ACC112 (cell line): ENCODE measurements at regions not wholly inside any gene's neighbourhood (a gene's known extent, or its start where the extent isn't known, plus 50 kb on each side); places are given as distances from the start of the nearest gene placed in this dataset.
"Not testable (repeated sequence)": the region's sequence is repeated elsewhere in the genome, so short reads cannot be mapped to it uniquely, and the experiment has no call there.

Experiments
- H2AFZ ChIP-seq: fragments of 200-600 bp; sonication (generic); one replicate; pipeline ENCODE4 v1.6.0; 2017; ENCODE audit warnings: antibody characterized with exemption, low read length; ENCODE audit not compliant: unreplicated experiment
- H3K27ac ChIP-seq: fragments of 200-600 bp; sonication (generic); 2 replicates; pipeline ENCODE4 v1.5.1; 2014; ENCODE audit warnings: low read depth, mild to moderate bottlenecking, antibody characterized with exemption, low read length, moderate library complexity
- H3K27me3 ChIP-seq: fragments of 200-600 bp; sonication (generic); 2 replicates; pipeline ENCODE4 v1.6.1; 2014; ENCODE audit warnings: mild to moderate bottlenecking, antibody characterized with exemption, low read length, moderate library complexity, mixed read lengths; ENCODE audit not compliant: insufficient read depth
- H3K36me3 ChIP-seq: fragments of 200-600 bp; sonication (generic); 2 replicates; pipeline ENCODE4 v1.6.1; 2016; ENCODE audit warnings: mild to moderate bottlenecking, antibody characterized with exemption, low read length, moderate library complexity, mixed read lengths; ENCODE audit not compliant: insufficient read depth
- H3K4me1 ChIP-seq: fragments of 200-600 bp; sonication (generic); one replicate; pipeline ENCODE4 v1.6.1; 2016; ENCODE audit warnings: low read length, mixed read lengths; ENCODE audit not compliant: insufficient read depth, unreplicated experiment, control insufficient read depth
- H3K4me3 ChIP-seq: fragments of 200-600 bp; sonication (generic); 2 replicates; pipeline ENCODE4 v1.5.1; 2014; ENCODE audit warnings: mild to moderate bottlenecking, low read depth, low read length
- H3K79me2 ChIP-seq: fragments of 200-600 bp; sonication (generic); one replicate; pipeline ENCODE4 v1.6.0; 2016; ENCODE audit warnings: low read length; ENCODE audit not compliant: control insufficient read depth, unreplicated experiment, insufficient read depth

GRCh38 chr5:101346447-101346846, 443.4 kb upstream of the ST8SIA4 start:
- Histone ChIP-seq H3K36me3 (no peaks in the 10 kb centered on the region), H2AFZ (no peak overlapping the region), H3K27ac (no peak overlapping the region), H3K4me3 (no peak overlapping the region), H3K79me2 (no peaks in the 10 kb centered on the region), H3K4me1 (no peaks in the 10 kb centered on the region), H3K27me3 (0 out of 2 replicates have a peak, but pooled peaks cover 5% of the 10 kb centered on the region)

GRCh38 chr5:101338226-101338625, 435.1 kb upstream of the ST8SIA4 start:
- no peak overlapping the region for H2AFZ ChIP-seq
- no peaks in the 10 kb centered on the region for H3K79me2 ChIP-seq
- no peaks in the 10 kb centered on the region for H3K36me3 ChIP-seq
- no peak overlapping the region for H3K4me3 ChIP-seq
- H3K27me3 ChIP-seq = no peaks in the 10 kb centered on the region
- H3K27ac ChIP-seq = no peak overlapping the region
- H3K4me1 ChIP-seq = no peaks in the 10 kb centered on the region

GRCh38 chr5:101327816-101328215, 424.7 kb upstream of the ST8SIA4 start:
- H3K4me3 ChIP-seq = no peak overlapping the region
- H3K36me3 ChIP-seq = no peaks in the 10 kb centered on the region
- H3K79me2 ChIP-seq = no peaks in the 10 kb centered on the region
- H2AFZ ChIP-seq = no peak overlapping the region
- H3K27me3 ChIP-seq = 0 out of 2 replicates have a peak, but pooled peaks cover 2% of the 10 kb centered on the region
- no peaks in the 10 kb centered on the region for H3K4me1 ChIP-seq
- no peak overlapping the region for H3K27ac ChIP-seq

GRCh38 chr5:101326766-101327165, 423.7 kb upstream of the ST8SIA4 start:
- Histone ChIP-seq H2AFZ (no peak overlapping the region), H3K4me1 (no peaks in the 10 kb centered on the region), H3K27me3 (no peaks in the 10 kb centered on the region), H3K4me3 (no peak overlapping the region), H3K79me2 (no peaks in the 10 kb centered on the region), H3K36me3 (no peaks in the 10 kb centered on the region), H3K27ac (no peak overlapping the region)

- not testable (repeated sequence) for H3K27me3 ChIP-seq, H2AFZ ChIP-seq, H3K36me3 ChIP-seq, H3K4me3 ChIP-seq, H3K79me2 ChIP-seq, H3K27ac ChIP-seq, H3K4me1 ChIP-seq
These were observed 413.3 kb upstream of the ST8SIA4 start for GRCh38 chr5:101316401-101316800.

GRCh38 chr5:101306391-101307137, 403.5 kb upstream of the ST8SIA4 start:
- H3K27me3 ChIP-seq = no peaks in the 10 kb centered on the region
- no peaks in the 10 kb centered on the region for H3K79me2 ChIP-seq
- no peaks in the 10 kb centered on the region for H3K4me1 ChIP-seq
- H3K36me3 ChIP-seq = no peaks in the 10 kb centered on the region
- H3K27ac ChIP-seq = no peak overlapping the region
- no peak overlapping the region for H2AFZ ChIP-seq
- no peak overlapping the region for H3K4me3 ChIP-seq

GRCh38 chr5:101296477-101296876, 393.4 kb upstream of the ST8SIA4 start:
- H3K79me2 ChIP-seq = no peaks in the 10 kb centered on the region
- H3K4me1 ChIP-seq = no peaks in the 10 kb centered on the region
- H3K27me3 ChIP-seq = no peaks in the 10 kb centered on the region
- H3K36me3 ChIP-seq = no peaks in the 10 kb centered on the region
- no peak overlapping the region for H2AFZ ChIP-seq
- H3K27ac ChIP-seq = no peak overlapping the region
- no peak overlapping the region for H3K4me3 ChIP-seq

GRCh38 chr5:101292199-101292598, 389.1 kb upstream of the ST8SIA4 start:
- Histone ChIP-seq H2AFZ (no peak overlapping the region), H3K4me1 (no peaks in the 10 kb centered on the region), H3K4me3 (no peak overlapping the region), H3K79me2 (no peaks in the 10 kb centered on the region), H3K27ac (no peak overlapping the region), H3K27me3 (no peaks in the 10 kb centered on the region), H3K36me3 (no peaks in the 10 kb centered on the region)

GRCh38 chr5:101290761-101291160, 387.7 kb upstream of the ST8SIA4 start:
- not testable (repeated sequence) for H3K4me3 ChIP-seq, H2AFZ ChIP-seq, H3K4me1 ChIP-seq, H3K36me3 ChIP-seq, H3K27me3 ChIP-seq, H3K27ac ChIP-seq, H3K79me2 ChIP-seq

GRCh38 chr5:101288633-101289032, 385.6 kb upstream of the ST8SIA4 start:
- Histone ChIP-seq H3K79me2 (no peaks in the 10 kb centered on the region), H2AFZ (no peak overlapping the region), H3K27ac (no peak overlapping the region), H3K4me3 (no peak overlapping the region), H3K4me1 (no peaks in the 10 kb centered on the region), H3K27me3 (no peaks in the 10 kb centered on the region), H3K36me3 (no peaks in the 10 kb centered on the region)

- H3K79me2 ChIP-seq = no peaks in the 10 kb centered on the region
- no peaks in the 10 kb centered on the region for H3K27me3 ChIP-seq
- no peaks in the 10 kb centered on the region for H3K36me3 ChIP-seq
- H3K4me1 ChIP-seq = no peaks in the 10 kb centered on the region
- H3K27ac ChIP-seq = no peak overlapping the region
- no peak overlapping the region for H3K4me3 ChIP-seq
- H2AFZ ChIP-seq = no peak overlapping the region
These were observed 381.8 kb upstream of the ST8SIA4 start for GRCh38 chr5:101284736-101285375.
